ENCODE measurements at regions not wholly inside any gene's neighbourhood (a gene's known extent, or its start where the extent isn't known, plus 50 kb on each side); places are given as distances from the start of the nearest gene placed in this dataset.

DNA sequence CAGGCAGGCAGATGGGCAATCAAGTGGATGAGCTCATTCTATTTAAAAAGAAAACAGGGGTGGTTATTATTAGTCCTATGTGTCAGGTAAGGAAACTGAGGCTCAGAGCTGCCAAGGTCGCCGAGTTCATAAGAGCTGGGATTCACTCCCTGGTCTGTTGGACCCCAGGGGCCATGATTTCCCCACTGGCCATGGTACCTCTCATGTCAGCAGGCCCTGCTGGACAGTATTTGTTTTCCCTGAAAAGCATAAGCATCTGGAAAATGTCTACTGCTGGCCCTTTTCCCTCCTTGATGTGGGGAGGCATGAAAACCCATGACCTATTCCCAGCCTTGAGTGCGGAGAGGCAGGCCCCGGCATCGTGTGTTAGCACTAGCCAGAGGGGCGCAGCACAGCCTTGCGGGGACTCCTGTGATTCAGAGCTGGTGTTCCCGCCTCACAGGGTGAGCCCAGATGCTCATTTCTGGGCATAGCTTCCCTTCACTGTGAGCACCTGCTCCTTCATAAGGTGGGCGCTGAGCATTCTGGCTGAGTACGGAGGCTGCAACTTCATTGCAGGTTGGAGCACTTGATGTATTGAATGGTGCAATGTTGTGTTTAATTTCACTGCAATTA is 617.5 kb downstream of the PTPRU start:
- H3K4me1 ChIP-seq = no peaks in the 10 kb centered on the region
- ATAC-seq = no peak
- no peak overlapping the region for H3K4me3 ChIP-seq
- H3K9me3 ChIP-seq = no peaks in the 10 kb centered on the region
- no peaks in the 10 kb centered on the region for H3K36me3 ChIP-seq
- no peak overlapping the region for H3K27ac ChIP-seq
- no peak for TF ChIP-seq POLR2AphosphoS5 (IDR thresholded peaks at IDR 0.05)
- TF ChIP-seq, protein P1, sequence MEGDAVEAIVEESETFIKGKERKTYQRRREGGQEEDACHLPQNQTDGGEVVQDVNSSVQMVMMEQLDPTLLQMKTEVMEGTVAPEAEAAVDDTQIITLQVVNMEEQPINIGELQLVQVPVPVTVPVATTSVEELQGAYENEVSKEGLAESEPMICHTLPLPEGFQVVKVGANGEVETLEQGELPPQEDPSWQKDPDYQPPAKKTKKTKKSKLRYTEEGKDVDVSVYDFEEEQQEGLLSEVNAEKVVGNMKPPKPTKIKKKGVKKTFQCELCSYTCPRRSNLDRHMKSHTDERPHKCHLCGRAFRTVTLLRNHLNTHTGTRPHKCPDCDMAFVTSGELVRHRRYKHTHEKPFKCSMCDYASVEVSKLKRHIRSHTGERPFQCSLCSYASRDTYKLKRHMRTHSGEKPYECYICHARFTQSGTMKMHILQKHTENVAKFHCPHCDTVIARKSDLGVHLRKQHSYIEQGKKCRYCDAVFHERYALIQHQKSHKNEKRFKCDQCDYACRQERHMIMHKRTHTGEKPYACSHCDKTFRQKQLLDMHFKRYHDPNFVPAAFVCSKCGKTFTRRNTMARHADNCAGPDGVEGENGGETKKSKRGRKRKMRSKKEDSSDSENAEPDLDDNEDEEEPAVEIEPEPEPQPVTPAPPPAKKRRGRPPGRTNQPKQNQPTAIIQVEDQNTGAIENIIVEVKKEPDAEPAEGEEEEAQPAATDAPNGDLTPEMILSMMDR (IDR thresholded peaks at IDR 0.05) = no peak
- TF ChIP-seq EP300 (IDR thresholded peaks at IDR 0.05) = no peak
- no peak for TF ChIP-seq POLR2A (IDR thresholded peaks at IDR 0.05)
- WGBS, 2 donors (ENCODE audit: low coverage in 1 of 2) = 82% methylated on average over 4 of the region's 10 CpGs
- H3K27me3 ChIP-seq = peaks cover 96% of the 10 kb centered on the region

DNA sequence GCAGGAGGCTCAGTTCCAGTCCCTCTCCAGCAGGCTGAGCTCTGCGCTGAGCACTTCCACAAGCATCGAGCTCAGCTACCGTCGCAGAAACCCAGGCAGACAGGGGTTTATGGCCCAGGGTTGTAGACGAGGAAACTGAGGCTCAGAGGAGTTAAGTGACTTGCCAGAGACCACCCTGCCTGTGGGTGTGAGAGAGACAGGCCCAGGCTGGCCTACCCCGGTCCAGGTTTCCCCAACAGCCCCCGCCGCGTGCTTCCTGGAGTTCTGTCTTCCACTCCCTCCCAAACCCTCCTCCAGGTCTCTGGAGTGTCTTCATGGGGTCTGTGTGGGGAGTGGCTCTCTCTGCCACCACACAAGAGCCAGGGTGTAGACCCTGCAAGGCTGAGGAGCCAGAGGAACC is 615.9 kb downstream of the PTPRU start:
- Histone ChIP-seq H3K4me3 (no peak overlapping the region), H3K36me3 (no peaks in the 10 kb centered on the region)
- no peak for TF ChIP-seq EP300 (IDR thresholded peaks at IDR 0.05)
- no peak for TF ChIP-seq POLR2AphosphoS5 (IDR thresholded peaks at IDR 0.05)
- TF ChIP-seq POLR2A (IDR thresholded peaks at IDR 0.05) = no peak
- TF ChIP-seq, protein P1 (IDR thresholded peaks at IDR 0.05) = no peak

DNA sequence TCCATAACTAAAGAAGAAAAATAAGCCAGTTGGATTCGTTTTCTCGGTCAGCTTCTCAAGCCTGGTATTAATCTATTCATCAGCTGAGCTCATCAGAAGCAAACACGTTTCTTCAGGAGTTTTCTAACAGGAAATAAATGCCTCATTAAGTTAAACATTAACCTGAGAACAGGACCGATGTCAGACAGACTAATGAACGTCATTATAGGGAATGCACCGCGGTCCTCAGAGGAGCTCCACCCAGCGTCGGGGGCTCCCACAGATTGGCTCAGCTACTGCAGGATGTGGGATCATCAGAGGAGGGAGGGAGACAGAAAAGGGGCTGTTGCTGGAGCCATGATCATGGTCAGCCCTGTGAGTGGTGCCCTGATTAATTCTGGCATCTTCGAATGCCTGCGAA is 615.4 kb downstream of the PTPRU start:
- Histone ChIP-seq H3K9me3 (no peaks in the 10 kb centered on the region), H3K27me3 (peaks cover 88% of the 10 kb centered on the region), H3K4me3 (no peak overlapping the region), H3K36me3 (no peaks in the 10 kb centered on the region), H3K27ac (no peak overlapping the region), H3K4me1 (no peaks in the 10 kb centered on the region)
- no peak for ATAC-seq
- TF ChIP-seq POLR2AphosphoS5 (IDR thresholded peaks at IDR 0.05) = no peak
- TF ChIP-seq EP300 (IDR thresholded peaks at IDR 0.05) = no peak
- TF ChIP-seq, protein P1 (IDR thresholded peaks at IDR 0.05) = no peak
- no peak for TF ChIP-seq POLR2A (IDR thresholded peaks at IDR 0.05)
- WGBS, 2 donors (ENCODE audit: low coverage in 1 of 2) = 36 to 54% methylated on average over 9 to 11 of the region's 11 CpGs

More for the DNA sequence above, 615.9 kb downstream of the PTPRU start:
- peaks cover 93% of the 10 kb centered on the region for H3K27me3 ChIP-seq
- H3K9me3 ChIP-seq = no peaks in the 10 kb centered on the region
- no peaks in the 10 kb centered on the region for H3K4me1 ChIP-seq
- WGBS, 2 donors (ENCODE audit: low coverage in 1 of 2) = 89 to 100% methylated on average over 2 to 3 of the region's 9 CpGs
- no peak overlapping the region for H3K27ac ChIP-seq
- ATAC-seq = no peak

DNA sequence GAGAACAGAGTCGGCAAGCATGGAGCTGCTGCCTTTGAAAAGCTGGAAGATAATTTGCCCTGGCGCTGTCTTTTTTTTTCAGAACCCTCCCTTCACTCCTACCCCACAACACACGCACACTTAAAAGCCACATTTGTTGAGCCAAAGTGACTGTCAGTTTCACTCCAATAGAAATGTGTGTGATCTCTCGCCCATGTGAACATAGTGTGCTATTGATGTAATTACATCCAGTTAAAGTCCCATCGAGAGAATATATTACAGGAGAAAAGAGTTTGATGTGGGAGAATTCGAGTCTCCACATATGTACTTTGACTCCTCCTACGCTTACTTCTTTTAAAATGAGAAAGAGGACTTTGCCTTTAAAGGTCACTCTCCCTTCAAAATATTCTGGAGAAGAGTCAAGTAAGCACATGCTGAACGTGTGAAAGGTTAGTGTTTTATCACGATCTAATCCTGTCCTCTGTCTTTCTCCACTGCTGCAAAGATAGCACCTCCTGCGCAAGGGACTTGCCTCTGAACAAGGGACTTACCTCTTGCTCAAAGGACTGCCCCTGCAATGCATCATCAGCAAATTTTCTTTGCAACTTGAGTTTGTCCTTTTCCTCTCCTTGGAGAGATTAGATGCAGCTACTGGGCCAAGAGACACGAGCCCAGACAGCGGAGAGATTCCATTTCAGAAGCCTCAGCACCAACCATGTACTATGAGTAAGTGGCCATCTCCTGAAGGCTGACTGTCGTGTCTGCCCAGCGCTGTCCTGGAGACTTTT is 613.9 kb downstream of the PTPRU start:
- Histone ChIP-seq H3K27me3 (peaks cover 86% of the 10 kb centered on the region), H3K36me3 (no peaks in the 10 kb centered on the region), H3K9me3 (no peaks in the 10 kb centered on the region), H3K4me3 (no peak overlapping the region), H3K4me1 (no peaks in the 10 kb centered on the region), H3K27ac (no peak overlapping the region)
- WGBS, 2 donors (ENCODE audit: low coverage in 1 of 2) = 36 to 52% methylated on average over 7 to 11 of the region's 14 CpGs
- TF ChIP-seq EP300 (IDR thresholded peaks at IDR 0.05) (no peak), POLR2AphosphoS5 (IDR thresholded peaks at IDR 0.05) (no peak), POLR2A (IDR thresholded peaks at IDR 0.05) (no peak)
- TF ChIP-seq, protein P1 (IDR thresholded peaks at IDR 0.05) = no peak
- ATAC-seq = no peak
